ENCODE measurements at regions not wholly inside any gene's neighbourhood (a gene's known extent, or its start where the extent isn't known, plus 50 kb on each side); places are given as distances from the start of the nearest gene placed in this dataset.

GRCh38 chr5:96235008-96235910 is 197.8 kb downstream of the PCSK1 start:
- TF ChIP-seq, protein P1, sequence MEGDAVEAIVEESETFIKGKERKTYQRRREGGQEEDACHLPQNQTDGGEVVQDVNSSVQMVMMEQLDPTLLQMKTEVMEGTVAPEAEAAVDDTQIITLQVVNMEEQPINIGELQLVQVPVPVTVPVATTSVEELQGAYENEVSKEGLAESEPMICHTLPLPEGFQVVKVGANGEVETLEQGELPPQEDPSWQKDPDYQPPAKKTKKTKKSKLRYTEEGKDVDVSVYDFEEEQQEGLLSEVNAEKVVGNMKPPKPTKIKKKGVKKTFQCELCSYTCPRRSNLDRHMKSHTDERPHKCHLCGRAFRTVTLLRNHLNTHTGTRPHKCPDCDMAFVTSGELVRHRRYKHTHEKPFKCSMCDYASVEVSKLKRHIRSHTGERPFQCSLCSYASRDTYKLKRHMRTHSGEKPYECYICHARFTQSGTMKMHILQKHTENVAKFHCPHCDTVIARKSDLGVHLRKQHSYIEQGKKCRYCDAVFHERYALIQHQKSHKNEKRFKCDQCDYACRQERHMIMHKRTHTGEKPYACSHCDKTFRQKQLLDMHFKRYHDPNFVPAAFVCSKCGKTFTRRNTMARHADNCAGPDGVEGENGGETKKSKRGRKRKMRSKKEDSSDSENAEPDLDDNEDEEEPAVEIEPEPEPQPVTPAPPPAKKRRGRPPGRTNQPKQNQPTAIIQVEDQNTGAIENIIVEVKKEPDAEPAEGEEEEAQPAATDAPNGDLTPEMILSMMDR (IDR thresholded peaks at IDR 0.05), result no peak
- no peak for TF ChIP-seq TCF12 (IDR thresholded peaks at IDR 0.05)

All from SK-N-SH (cell line).